ENCODE measurements at regions not wholly inside any gene's neighbourhood (a gene's known extent, or its start where the extent isn't known, plus 50 kb on each side); places are given as distances from the start of the nearest gene placed in this dataset.

DNA sequence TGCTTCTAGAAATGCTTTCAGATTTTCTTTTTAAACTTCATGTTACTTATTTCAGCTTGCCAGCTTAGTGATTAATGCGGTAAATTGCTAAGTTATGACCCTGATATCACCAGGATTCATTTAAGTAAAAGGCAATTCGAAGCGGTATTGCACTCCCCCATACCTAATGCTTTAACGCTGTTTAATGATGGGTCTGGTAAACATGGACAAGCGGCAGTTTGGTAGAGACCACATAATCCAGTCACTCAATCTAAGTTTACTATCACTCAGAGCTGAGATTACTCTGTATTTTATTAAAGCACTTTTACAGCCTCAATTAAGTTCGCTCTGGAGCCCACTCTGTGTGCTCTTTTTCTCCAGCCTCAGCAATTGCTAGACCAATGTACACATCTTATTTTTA, 118.2 kb upstream of the SCN7A start:
- H3K27me3 ChIP-seq (ENCODE audit: insufficient read depth, low read length), result peaks cover 19% of the 10 kb centered on the region; the same call in 1 of the 2 replicates
- no peak overlapping the region for H2AFZ ChIP-seq (ENCODE audit: low read length, unreplicated experiment)

DNA sequence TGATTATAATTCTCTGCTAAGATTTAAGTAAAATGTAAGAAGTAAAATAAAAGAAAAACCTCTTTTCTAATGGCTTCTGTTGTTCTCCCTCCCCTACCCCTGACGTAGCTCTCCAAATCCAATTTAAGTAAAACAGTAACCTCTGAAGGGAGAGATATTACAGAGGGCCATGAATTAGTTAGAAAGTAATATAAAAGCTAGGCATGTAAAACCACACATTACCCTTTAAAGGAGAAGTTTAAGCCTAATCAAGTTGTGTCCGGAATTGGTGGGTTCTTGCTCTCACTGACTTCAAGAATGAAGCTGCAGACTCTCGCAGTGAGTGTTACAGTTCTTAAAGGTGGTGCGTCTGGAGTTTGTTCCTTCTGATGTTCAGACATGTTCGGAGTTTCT, 116.9 kb upstream of the SCN7A start:
- H3K4me1 ChIP-seq (ENCODE audit: control insufficient read depth, insufficient read depth, low read length, unreplicated experiment), result no peaks in the 10 kb centered on the region
- no peak overlapping the region for H2AFZ ChIP-seq (ENCODE audit: low read length, unreplicated experiment)
- peaks cover 19% of the 10 kb centered on the region; the same call in 1 of the 2 replicates for H3K27me3 ChIP-seq (ENCODE audit: insufficient read depth, low read length)
- no peaks in the 10 kb centered on the region for H3K79me2 ChIP-seq (ENCODE audit: control insufficient read depth, insufficient read depth, low read length, unreplicated experiment)
- H3K36me3 ChIP-seq (ENCODE audit: insufficient read depth, low read length), result no peaks in the 10 kb centered on the region
- H3K4me3 ChIP-seq (ENCODE audit: low read depth, low read length), result peak overlapping the region; percentile 65
- H3K27ac ChIP-seq (ENCODE audit: low read depth, low read length), result no peak overlapping the region

More for the DNA sequence above, 118.2 kb upstream of the SCN7A start:
- no peaks in the 10 kb centered on the region for H3K4me1 ChIP-seq (ENCODE audit: control insufficient read depth, insufficient read depth, low read length, unreplicated experiment)
- H3K27ac ChIP-seq (ENCODE audit: low read depth, low read length), result no peak overlapping the region
- H3K4me3 ChIP-seq (ENCODE audit: low read depth, low read length), result no peak overlapping the region
- H3K36me3 ChIP-seq (ENCODE audit: insufficient read depth, low read length), result no peaks in the 10 kb centered on the region
- H3K79me2 ChIP-seq (ENCODE audit: control insufficient read depth, insufficient read depth, low read length, unreplicated experiment), result no peaks in the 10 kb centered on the region

GRCh38 chr2:166610180-166610912, 116.3 kb upstream of the SCN7A start:
- peak overlapping the region; percentile 68 for H2AFZ ChIP-seq (ENCODE audit: low read length, unreplicated experiment)
- no peaks in the 10 kb centered on the region for H3K79me2 ChIP-seq (ENCODE audit: control insufficient read depth, insufficient read depth, low read length, unreplicated experiment)
- peak overlapping the region; percentile 65 for H3K4me3 ChIP-seq (ENCODE audit: low read depth, low read length)
- H3K36me3 ChIP-seq (ENCODE audit: insufficient read depth, low read length), result no peaks in the 10 kb centered on the region
- H3K4me1 ChIP-seq (ENCODE audit: control insufficient read depth, insufficient read depth, low read length, unreplicated experiment), result no peaks in the 10 kb centered on the region
- peaks cover 19% of the 10 kb centered on the region; the same call in 1 of the 2 replicates for H3K27me3 ChIP-seq (ENCODE audit: insufficient read depth, low read length)
- H3K27ac ChIP-seq (ENCODE audit: low read depth, low read length), result no peak overlapping the region

DNA sequence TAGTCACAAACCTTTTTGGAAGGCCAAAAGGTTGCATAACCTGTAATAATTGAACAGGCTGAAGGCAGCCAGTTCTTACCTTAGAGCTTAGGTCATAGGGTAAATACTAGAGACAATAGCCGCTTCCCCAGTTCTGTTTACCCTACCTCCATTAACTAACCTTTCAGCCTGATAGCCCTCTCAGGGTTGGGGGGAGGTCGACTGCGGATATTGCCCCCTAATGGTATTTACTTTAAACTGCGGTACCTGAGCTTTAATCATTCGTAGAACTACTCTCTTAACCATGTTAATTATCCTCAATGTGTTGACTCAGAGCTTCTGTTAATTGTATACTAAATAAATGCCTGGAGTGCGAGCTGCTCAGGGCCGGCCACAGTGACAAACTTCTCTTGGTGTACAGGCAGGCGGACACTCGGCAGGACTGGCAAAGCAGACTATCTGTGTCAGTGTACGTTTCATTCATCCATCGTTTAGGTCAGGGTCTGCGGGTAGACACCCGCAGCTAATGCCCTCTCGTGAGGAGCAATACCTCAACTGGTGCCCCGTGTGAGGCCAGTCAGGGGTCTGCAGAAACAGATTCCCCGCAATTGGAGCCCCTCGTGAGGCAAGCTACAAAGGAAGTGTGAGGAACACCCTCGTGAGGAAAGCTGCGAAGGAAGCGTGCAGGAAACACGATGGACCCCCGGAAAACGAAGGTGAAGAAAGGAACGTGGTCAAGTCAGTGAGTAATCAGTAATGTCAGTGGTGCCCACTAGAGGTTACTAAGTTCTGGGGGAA, 115.3 kb upstream of the SCN7A start:
- peaks cover 19% of the 10 kb centered on the region; the same call in 1 of the 2 replicates for H3K27me3 ChIP-seq (ENCODE audit: insufficient read depth, low read length)
- no peak overlapping the region for H2AFZ ChIP-seq (ENCODE audit: low read length, unreplicated experiment)

GRCh38 chr2:166607880-166608279, 113.8 kb upstream of the SCN7A start:
- H3K36me3 ChIP-seq (ENCODE audit: insufficient read depth, low read length), result no peaks in the 10 kb centered on the region
- H3K27me3 ChIP-seq (ENCODE audit: insufficient read depth, low read length), result peaks cover 10% of the 10 kb centered on the region; the same call in 1 of the 2 replicates
- H3K27ac ChIP-seq (ENCODE audit: low read depth, low read length), result no peak overlapping the region
- no peak overlapping the region for H3K4me3 ChIP-seq (ENCODE audit: low read depth, low read length)
- H2AFZ ChIP-seq (ENCODE audit: low read length, unreplicated experiment), result no peak overlapping the region
- H3K79me2 ChIP-seq (ENCODE audit: control insufficient read depth, insufficient read depth, low read length, unreplicated experiment), result no peaks in the 10 kb centered on the region
- H3K4me1 ChIP-seq (ENCODE audit: control insufficient read depth, insufficient read depth, low read length, unreplicated experiment), result no peaks in the 10 kb centered on the region

More for the DNA sequence above, 115.3 kb upstream of the SCN7A start:
- peak overlapping the region; percentile 65 for H3K4me3 ChIP-seq (ENCODE audit: low read depth, low read length)
- H3K36me3 ChIP-seq (ENCODE audit: insufficient read depth, low read length), result no peaks in the 10 kb centered on the region
- H3K27ac ChIP-seq (ENCODE audit: low read depth, low read length), result no peak overlapping the region
- no peaks in the 10 kb centered on the region for H3K79me2 ChIP-seq (ENCODE audit: control insufficient read depth, insufficient read depth, low read length, unreplicated experiment)
- no peaks in the 10 kb centered on the region for H3K4me1 ChIP-seq (ENCODE audit: control insufficient read depth, insufficient read depth, low read length, unreplicated experiment)

DNA sequence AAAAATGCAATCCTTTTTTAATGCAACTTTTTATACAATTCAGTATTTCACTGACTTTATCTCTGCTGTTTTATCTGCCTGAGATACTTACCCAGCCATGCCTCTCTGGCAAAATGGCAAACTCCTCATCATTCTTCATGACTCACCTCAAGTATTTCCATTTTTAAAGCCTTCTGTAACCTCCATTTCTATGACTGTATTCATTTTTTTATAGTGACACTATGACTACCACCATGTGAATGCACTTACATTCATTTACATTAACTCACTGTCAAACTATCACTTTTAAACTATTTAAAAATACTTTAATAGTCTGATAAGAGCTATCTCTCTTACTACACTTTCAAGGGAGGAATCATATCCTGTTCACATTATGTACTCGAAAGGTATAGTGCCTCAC, 99.4 kb upstream of the SCN7A start:
- no peaks in the 10 kb centered on the region for H3K27me3 ChIP-seq (ENCODE audit: insufficient read depth, low read length)
- H3K79me2 ChIP-seq (ENCODE audit: control insufficient read depth, insufficient read depth, low read length, unreplicated experiment), result no peaks in the 10 kb centered on the region
- H2AFZ ChIP-seq (ENCODE audit: low read length, unreplicated experiment), result no peak overlapping the region
- peaks cover 12% of the 10 kb centered on the region for H3K4me1 ChIP-seq (ENCODE audit: control insufficient read depth, insufficient read depth, low read length, unreplicated experiment)
- H3K27ac ChIP-seq (ENCODE audit: low read depth, low read length), result peak overlapping the region; percentile 43
- H3K4me3 ChIP-seq (ENCODE audit: low read depth, low read length), result no peak overlapping the region
- no peaks in the 10 kb centered on the region for H3K36me3 ChIP-seq (ENCODE audit: insufficient read depth, low read length)

DNA sequence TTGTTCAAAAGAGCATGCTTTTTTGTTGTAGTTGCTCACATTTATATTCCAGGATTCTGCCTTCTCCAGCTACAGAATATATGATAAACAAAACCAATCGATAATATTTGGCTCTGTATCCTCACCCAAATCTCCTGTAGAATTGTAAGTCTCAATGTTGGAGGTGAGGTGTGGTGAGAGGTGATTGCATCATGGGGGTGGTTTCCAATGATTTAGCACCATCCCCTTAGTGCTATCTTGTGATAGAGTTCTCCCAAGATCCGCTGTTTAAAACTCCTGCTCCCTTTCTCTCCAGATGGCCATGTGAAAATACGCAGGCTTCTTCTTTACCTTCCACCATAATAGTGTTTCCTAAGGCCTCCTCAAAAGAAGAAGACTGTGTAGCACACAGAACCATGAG, 98.7 kb upstream of the SCN7A start:
- Histone ChIP-seq H3K79me2 (ENCODE audit: control insufficient read depth, insufficient read depth, low read length, unreplicated experiment) (no peaks in the 10 kb centered on the region), H2AFZ (ENCODE audit: low read length, unreplicated experiment) (peak overlapping the region; percentile 10), H3K27ac (ENCODE audit: low read depth, low read length) (no peak overlapping the region; the same call in 1 of the 2 replicates), H3K4me1 (ENCODE audit: control insufficient read depth, insufficient read depth, low read length, unreplicated experiment) (peaks cover 12% of the 10 kb centered on the region), H3K27me3 (ENCODE audit: insufficient read depth, low read length) (no peaks in the 10 kb centered on the region), H3K36me3 (ENCODE audit: insufficient read depth, low read length) (no peaks in the 10 kb centered on the region), H3K4me3 (ENCODE audit: low read depth, low read length) (no peak overlapping the region)

DNA sequence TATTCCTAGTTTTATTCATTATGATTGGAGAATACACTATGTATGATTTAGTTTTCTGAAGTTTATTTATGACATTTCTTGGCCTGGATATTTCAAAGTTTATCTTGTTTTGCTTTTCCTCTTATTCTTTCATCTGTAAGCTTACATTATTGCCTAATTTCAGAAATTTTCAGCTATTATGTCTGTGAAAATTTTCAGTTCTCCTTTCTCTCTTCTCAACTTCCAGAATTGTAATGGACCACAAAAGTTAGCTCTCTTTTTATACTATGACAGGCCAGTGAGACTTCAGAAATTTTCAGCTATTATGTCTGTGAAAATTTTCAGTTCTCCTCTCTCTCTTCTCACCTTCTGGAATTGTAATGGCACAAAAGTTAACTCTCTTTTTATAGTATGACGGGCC, 97.2 kb upstream of the SCN7A start:
- Histone ChIP-seq H3K27me3 (ENCODE audit: insufficient read depth, low read length) (no peaks in the 10 kb centered on the region), H3K4me1 (ENCODE audit: control insufficient read depth, insufficient read depth, low read length, unreplicated experiment) (peaks cover 12% of the 10 kb centered on the region), H3K27ac (ENCODE audit: low read depth, low read length) (no peak overlapping the region), H3K4me3 (ENCODE audit: low read depth, low read length) (no peak overlapping the region), H3K36me3 (ENCODE audit: insufficient read depth, low read length) (no peaks in the 10 kb centered on the region), H3K79me2 (ENCODE audit: control insufficient read depth, insufficient read depth, low read length, unreplicated experiment) (no peaks in the 10 kb centered on the region), H2AFZ (ENCODE audit: low read length, unreplicated experiment) (no peak overlapping the region)

DNA sequence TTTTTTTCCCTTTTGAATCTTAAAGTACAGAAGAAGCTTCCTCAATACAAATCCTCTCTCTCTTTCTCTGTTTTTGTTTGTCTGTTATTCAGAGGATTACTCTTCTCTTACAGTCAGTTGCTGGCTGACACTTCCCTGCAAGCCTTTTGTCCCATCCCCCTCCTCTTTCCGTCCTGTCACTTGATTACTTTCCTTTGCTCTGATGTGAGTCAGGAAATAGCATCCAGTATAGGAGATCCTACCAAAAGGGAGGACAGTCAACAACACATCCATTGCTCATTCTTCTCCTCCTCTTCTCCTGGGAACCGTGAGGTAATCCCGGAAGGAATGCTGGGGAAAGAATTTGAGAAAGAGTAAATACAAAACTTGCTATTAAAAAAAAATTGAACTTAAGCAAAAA, 79.3 kb upstream of the SCN7A start:
- Histone ChIP-seq H3K4me1 (ENCODE audit: control insufficient read depth, insufficient read depth, low read length, unreplicated experiment) (peaks cover 11% of the 10 kb centered on the region), H3K79me2 (ENCODE audit: control insufficient read depth, insufficient read depth, low read length, unreplicated experiment) (no peaks in the 10 kb centered on the region), H2AFZ (ENCODE audit: low read length, unreplicated experiment) (peak overlapping the region; percentile 5), H3K27ac (ENCODE audit: low read depth, low read length) (no peak overlapping the region), H3K27me3 (ENCODE audit: insufficient read depth, low read length) (no peaks in the 10 kb centered on the region), H3K36me3 (ENCODE audit: insufficient read depth, low read length) (no peaks in the 10 kb centered on the region), H3K4me3 (ENCODE audit: low read depth, low read length) (no peak overlapping the region)

- Histone ChIP-seq H3K4me3 (ENCODE audit: low read depth, low read length) (no peak overlapping the region), H3K36me3 (ENCODE audit: insufficient read depth, low read length) (no peaks in the 10 kb centered on the region), H3K4me1 (ENCODE audit: control insufficient read depth, insufficient read depth, low read length, unreplicated experiment) (peaks cover 11% of the 10 kb centered on the region), H3K79me2 (ENCODE audit: control insufficient read depth, insufficient read depth, low read length, unreplicated experiment) (no peaks in the 10 kb centered on the region), H3K27ac (ENCODE audit: low read depth, low read length) (no peak overlapping the region), H2AFZ (ENCODE audit: low read length, unreplicated experiment) (no peak overlapping the region), H3K27me3 (ENCODE audit: insufficient read depth, low read length) (no peaks in the 10 kb centered on the region)
Measured at GRCh38 chr2:166572937-166573336, 78.9 kb upstream of the SCN7A start.

- no peak overlapping the region for H2AFZ ChIP-seq (ENCODE audit: low read length, unreplicated experiment)
- no peaks in the 10 kb centered on the region for H3K79me2 ChIP-seq (ENCODE audit: control insufficient read depth, insufficient read depth, low read length, unreplicated experiment)
- no peak overlapping the region for H3K4me3 ChIP-seq (ENCODE audit: low read depth, low read length)
- peaks cover 7% of the 10 kb centered on the region for H3K4me1 ChIP-seq (ENCODE audit: control insufficient read depth, insufficient read depth, low read length, unreplicated experiment)
- H3K27me3 ChIP-seq (ENCODE audit: insufficient read depth, low read length), result no peaks in the 10 kb centered on the region
- no peak overlapping the region for H3K27ac ChIP-seq (ENCODE audit: low read depth, low read length)
- H3K36me3 ChIP-seq (ENCODE audit: insufficient read depth, low read length), result no peaks in the 10 kb centered on the region
Measured at GRCh38 chr2:166568409-166568808, 74.4 kb upstream of the SCN7A start.
